GM21717 (cell line): ENCODE measurements at regions not wholly inside any gene's neighbourhood (a gene's known extent, or its start where the extent isn't known, plus 50 kb on each side); places are given as distances from the start of the nearest gene placed in this dataset.

Experiments used
- ATAC-seq: cut with Tn5 transposase; IDR thresholded peaks from one replicate; pipeline ENCODE4 v1.9.1; 2021; ENCODE audit warnings: mild to moderate bottlenecking, moderate library complexity; ENCODE audit not compliant: unreplicated experiment

DNA sequence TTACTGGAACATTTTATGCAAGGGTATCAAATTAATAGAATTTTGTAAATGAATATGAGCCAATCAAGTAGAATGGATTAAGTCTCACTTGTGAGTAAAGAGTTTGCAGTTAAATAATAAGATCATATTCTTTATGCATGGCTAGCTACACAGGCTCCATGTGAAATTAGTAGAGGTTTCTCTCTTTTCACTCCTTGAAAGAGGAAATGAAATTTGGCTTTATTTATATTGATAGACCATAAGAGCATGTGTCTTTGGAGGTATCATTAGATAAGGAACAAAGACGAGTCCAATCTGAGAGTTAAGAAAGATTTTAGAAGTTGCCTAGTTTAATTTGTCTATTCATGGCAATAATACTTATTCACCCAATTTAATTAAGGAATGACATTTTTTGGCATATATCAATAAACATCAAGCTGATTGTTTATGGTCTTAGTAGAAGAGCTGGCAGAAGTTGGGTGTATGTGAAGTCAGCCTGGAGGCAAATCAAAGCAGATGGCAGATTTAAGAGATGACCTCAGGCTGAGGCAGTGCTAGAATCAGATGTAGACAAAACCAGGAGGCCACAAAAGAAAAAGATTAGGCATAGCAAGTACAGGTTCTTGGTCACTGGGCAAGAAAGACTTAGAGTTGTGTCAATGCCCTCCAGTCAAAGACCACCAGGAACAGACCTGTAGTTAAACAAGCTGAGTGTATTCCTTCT is 406.5 kb upstream of the ARHGEF26 start:
- ATAC-seq, result no peak

DNA sequence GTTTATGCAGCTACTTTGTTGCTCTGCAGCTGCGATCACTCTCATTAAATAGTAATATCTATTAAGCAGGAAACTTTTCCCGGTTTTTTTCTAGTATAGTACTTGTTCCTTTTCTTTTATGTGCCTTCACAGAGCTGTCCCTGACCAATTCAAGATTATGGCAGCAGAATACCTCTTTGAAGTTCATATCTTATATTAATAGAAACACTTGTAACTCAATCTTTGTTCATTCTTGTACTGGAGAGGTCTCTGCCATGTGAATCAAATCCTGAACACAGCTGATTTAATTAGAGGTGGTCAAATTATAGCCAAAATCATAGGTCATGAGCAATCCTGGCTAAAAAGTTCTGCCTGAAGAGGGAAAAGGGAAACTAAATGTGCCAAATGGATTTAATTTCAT is 399.0 kb upstream of the ARHGEF26 start:
- no peak for ATAC-seq

DNA sequence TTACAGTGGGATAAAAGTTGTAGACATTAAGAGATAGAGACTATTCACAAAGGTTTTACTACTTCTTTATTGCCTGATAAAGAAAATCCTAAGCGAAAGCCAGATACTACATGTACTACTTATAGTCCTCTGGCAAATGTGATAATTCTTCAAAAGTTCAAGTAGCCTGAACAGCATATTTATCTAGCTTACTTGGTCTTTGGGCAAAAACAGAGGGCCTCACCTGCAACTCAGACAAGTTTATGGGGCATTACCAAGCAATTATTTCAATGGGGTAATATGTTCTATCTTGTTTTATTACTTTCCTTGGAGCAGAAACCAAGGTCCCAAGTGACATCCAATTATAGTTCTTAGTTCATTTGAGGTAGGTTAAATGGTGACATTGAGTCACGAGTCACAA is 390.1 kb upstream of the ARHGEF26 start:
- no peak for ATAC-seq

DNA sequence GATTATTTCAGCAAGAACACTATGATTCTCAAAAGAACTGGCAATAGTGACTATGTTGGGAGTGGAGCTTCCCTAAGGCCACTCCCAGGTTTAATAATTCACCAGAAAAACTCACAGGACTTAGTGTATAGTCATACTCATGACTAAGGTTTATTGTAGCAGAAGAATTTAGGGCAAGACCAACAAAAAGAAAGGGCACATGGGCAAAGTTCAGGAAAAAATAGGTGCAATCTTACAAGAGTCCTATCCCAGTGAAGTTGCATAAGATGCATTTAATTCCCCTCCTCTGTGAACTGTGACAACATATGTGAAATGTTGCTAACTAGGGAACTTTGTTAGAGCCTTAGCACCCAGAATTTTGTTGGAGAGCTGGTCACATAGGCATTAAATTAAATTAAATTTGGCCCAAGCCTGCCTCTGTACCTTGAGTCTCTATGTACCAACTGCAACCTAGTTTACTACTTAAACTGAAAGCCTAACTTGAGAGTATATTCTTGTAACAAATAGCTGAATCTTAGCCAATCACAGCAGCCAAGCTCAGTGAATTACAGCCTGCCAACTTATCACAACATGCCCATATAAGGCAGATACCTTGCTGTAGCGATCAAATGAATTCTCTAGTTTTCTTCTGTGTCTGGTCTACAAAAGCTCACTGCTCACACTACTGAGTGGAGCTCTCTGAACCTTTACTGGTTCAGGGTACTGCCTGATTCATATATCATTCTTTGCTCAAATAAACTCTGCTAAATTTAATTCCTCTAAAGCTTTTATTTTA is 386.2 kb upstream of the ARHGEF26 start:
- no peak for ATAC-seq

DNA sequence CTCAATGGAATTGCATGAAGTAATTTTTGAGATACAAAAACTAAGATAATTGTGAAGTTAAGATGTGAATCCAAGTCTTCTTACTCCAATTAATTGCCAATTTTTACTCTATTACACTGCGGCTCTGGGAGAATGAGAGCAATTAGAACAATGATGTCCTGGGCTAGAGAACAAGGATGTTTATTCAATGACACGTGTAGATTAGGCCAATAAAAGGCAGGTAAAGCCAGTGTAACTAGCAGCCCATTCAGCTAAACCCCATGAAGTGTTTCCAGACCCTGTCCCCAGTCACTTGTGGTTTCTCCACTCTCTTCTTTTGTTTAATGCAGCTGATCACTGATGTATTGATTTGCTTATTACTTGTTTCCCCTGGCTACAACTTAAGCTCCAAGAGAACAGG is 381.1 kb upstream of the ARHGEF26 start:
- no peak for ATAC-seq

DNA sequence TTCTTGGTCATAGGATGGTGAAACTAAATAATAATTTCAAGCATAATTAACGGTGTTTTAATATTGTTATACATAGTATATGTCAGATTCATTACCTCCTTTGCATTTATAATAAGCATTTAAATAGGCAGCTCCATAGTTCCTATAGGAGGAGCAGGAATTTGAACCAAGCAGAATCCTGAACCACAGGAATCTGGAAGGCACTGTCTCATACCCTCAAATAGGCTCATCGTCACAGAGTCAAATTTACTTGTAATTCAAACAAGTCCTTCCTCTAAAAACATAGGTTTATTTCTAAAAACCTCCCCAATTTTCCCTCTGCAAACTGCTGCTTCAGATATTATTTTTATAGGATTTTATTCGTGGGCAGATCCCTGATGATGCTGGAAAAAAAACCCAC is 376.3 kb upstream of the ARHGEF26 start:
- ATAC-seq, result no peak

DNA sequence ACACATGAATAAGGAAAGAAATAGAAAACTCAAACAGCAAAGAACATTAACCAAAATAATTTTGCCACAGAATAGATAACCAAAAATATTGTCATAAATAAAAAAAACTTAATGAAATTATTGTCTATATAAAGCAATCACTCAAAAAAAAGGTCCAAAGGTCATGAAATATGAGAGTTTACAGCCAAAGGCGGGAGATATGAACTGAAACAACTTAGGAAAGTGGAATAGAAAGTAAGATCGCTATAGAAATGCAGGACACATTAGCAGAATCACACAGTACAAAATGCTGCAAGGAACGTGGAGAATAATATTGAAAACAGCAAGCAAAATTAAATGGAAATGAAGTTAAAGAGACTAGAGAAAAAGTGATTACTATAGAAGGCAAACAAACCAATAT is 375.0 kb upstream of the ARHGEF26 start:
- no peak for ATAC-seq

DNA sequence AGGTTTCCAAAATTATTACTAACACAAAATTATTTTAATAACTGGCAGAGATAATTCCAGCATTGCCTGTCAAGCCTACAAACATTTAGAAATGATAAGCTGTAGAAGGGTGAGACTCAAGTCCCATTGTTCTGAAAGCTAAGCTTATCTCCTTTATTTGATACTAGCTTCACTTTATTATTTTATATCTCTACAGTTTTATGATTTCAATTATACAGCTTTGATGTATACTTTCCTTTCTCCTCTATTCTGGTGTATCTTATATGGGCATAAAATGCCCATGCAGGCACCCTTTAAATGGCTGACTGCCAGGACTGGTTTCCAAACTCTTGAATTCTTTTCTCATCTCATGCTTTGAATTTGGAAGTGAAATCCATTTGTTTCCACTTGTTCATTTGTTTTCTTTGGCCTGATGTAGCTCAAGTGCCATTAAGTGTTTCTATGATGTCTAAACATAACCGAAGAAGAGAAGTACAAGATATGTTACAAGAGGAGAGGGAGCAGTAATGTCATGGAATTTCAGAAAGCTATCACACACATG is 372.1 kb upstream of the ARHGEF26 start:
- ATAC-seq, result no peak

DNA sequence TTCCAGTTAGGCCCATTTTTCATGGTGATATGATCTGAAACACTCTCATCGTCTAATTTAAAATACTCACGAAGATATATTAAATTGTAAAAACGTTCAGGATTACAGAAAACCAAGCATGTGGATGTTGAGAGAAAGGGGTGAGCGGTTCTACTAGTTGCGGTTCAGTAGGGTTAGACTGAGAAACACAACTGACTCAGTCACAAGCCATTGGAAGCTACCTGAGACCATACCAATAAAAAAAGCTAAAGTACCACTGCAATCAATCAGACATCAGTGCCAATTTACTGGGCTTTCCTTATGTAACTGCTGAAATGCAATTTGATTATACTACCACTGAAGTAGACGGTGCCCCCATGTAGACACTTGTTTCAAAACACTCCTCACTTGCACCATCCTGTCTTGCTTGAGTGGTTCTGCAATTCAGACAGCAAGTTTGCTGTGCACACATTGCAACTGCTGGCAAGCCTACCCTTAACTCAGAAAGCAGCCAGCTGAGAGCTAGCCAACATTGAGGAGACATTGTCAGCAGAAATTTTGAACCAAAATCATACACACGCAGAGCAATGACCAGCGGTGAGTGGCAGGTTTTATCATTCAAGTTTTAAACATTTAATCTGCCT is 368.7 kb upstream of the ARHGEF26 start:
- ATAC-seq, result no peak

DNA sequence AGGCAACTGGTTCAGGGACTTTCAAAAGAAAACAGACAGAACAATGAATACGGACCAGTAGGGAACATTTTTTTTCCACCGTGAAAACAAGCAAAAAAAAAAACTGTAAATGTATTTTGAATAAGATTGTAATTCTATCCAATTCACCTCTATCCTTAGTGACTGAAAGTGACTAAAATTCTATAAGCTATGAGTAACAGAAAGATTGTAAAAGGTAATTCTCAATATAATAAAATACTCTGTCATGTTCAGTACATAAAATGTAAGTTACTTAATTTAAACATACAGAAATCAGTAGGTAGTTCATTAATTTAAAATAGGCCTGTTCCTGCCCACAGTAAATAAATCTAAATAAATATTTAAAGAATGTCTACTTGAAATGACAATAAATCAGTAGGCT is 368.2 kb upstream of the ARHGEF26 start:
- ATAC-seq, result no peak

DNA sequence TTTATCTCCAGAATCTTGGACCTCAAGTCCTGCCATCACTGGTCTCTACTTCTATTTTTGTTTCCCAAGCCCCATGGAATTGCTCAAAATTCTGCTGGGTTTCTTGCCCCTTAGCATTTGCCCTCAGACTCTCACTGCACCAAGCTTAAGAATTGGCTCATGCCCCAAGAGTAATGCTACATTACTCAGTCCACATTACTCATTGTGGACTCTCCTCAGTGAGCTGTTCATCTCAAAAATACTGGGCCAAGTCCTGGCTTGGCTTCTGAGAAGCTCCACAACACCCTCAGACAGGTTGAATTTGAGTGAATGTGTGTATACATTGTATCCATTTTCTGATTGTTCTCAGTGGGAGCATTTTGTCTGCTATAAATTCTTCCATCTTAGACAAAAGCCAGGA is 364.4 kb upstream of the ARHGEF26 start:
- no peak for ATAC-seq

DNA sequence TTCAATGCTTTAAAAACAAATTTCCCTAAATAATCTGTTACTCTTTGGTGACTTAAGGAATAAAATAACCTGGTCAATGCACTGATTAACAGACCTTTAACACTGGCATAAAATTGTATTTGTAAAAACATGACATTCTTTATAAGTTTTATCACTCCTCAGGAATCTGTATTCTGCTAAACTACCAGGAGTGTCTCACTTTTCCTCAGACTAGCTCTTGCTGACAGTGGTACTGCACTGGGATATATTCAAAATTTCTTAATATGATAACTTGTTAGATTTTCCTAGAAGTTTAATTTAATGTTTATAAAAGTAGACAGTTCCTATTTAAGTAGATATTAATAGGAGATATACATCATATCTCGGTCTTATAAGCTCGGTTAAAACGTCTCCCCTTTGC is 363.4 kb upstream of the ARHGEF26 start:
- ATAC-seq, result no peak

DNA sequence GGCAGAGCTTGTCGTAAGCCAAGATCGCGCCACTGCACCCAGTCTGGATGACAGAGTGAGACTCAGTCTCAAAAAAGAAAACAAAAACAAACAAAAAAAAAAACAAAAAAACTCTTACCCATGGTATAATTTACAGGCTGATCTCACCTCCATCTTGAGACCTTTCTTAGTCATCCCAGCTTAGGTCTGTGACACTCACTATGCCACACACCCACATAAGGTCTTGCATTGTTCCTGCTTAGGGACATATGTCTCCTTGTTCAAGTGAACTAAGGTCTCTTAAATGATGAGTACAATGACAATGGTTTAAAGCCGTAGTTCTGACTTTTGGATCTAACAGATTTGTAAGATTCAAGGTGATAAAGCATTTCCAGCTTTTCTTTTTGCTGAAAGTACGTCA is 360.2 kb upstream of the ARHGEF26 start:
- no peak for ATAC-seq

DNA sequence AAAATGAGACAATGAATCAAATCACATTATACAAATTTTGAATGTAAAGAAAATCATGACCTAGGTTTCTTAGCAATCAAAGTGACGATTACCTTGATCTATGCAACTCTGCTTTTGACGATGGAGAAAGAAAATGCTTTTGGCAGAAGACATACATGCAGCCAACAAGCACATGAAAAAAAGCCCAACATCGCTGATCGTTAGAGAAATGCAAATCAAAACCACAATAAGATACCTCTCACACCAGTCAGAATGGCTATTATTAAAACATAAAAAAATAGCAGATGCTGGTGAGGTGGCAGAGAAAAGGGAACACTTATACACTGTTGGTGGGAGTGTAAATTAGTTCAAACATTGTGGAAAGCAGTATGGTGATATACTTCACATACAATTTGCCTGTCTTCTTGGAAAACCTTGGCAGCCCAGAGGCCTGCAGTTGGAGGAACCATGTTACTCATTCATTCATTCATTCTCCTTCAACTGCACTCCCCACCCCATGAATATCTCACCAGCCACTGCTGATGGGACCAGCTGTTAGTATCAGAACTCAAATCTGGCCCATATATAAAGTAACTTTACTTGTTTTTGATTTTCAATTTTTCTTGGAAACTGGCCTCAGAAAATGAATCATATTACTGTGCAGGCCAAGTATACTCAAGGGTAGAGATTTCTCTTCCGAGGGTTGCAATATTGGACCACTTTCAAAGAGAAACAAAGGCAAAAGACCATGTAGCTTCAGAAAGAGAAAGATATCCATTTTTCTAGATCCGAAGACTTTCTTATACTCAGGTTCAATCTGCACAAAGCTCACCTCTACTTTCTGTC is 358.6 kb upstream of the ARHGEF26 start:
- ATAC-seq, result no peak

DNA sequence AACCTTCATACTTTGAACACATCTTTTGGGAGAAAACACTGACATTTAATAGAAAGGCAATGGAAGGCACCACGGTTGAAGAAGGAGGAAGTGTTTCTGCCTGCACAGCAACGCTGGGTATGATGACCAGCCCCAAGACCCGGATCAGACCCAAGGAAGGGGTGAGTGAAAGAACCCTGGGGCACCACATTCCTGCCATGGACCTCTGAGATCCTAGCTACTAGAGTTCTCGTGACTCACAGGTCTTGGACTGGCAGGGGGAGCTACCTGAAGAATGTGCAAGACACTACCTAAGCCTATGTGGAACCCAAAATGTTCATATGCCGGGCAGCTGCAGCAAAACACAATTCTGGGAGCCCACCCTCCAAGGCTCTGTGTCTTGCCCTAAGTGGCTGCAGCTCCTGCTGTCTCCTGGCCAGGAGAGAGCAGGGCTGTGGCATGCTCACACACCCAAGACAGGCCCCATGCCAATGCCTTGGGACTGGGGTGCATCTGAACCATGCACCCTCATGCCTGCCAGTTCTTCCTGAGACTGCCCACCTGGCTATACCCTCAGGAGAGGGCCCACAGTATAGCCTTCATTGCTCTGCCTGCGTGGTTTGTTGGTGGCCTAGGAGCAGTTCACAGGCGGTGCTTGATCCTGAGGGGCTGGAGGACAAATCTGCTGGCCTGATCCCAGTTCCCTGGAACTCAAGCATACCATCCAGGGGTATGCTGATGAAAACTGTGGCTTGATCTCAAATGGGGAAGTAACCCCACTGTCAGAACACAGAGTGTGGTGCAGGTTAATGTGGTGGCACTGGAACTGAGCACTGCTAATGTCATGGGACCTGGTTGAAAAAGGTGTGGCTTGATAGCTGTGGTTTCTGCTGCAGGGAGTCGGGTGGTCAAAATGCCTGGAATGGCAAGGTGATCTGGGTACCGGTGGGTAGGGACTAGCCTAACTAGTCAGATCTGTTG is 353.3 kb upstream of the ARHGEF26 start:
- no peak for ATAC-seq

DNA sequence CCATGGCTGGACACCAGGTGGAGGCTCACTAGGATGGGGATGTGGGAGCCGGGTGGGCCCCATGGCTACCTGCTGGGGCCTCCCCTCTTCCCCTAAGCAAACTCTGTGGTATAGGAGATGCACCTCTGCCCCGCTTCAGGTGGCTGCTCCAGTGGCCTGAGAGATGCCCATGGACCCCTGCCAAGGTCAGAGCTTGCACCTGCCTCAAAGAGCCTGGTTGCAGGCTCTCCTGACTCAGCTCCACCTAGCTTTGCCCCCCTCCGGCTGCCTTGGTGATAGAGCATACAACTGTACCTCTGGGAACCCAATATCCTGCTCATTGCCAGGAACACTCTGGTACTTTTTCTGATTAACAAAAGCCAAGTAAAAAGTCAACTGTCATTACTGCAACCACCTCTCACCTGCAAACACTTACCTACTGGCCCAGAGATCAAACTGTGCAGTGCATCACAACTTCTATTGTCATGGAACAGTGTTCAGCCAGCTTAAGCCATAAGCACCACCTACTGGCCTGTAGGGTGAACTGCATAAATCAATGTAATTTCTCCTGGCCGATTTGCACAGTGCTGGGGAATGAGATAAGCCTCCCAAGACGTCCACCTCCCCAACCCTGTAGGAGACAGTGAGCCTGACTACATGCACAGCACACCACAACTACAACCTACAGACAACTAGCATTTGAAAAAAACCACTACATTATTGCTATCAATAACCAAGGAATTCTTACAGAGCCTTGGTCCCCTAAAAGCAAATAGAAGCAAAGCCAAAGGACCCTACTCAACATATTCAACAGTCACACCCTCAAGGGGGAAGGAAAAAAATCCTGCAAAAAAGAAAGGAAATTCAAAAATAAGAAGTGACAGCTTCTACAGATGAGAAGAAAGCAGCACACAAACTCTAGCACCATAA is 352.4 kb upstream of the ARHGEF26 start:
- ATAC-seq, result peak; percentile 97

DNA sequence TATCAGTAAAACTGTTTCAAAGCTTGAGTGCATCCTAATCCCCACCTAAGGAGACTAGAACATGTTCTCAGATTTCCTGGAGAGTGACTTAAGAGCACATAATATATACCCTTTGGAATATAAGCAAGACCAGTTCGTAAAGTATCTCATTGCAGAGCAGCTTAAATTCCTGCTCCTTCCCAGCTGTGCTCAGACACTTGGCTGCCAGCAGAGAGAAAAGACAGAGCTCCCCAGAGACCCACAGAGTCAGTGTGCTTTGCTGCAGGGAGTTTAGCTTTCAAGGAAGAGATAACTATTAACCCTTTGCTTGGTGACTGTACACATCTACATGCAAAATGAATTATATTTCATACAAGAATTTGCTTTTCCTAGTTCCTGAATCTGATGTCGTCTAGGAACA is 338.1 kb upstream of the ARHGEF26 start:
- ATAC-seq, result no peak

DNA sequence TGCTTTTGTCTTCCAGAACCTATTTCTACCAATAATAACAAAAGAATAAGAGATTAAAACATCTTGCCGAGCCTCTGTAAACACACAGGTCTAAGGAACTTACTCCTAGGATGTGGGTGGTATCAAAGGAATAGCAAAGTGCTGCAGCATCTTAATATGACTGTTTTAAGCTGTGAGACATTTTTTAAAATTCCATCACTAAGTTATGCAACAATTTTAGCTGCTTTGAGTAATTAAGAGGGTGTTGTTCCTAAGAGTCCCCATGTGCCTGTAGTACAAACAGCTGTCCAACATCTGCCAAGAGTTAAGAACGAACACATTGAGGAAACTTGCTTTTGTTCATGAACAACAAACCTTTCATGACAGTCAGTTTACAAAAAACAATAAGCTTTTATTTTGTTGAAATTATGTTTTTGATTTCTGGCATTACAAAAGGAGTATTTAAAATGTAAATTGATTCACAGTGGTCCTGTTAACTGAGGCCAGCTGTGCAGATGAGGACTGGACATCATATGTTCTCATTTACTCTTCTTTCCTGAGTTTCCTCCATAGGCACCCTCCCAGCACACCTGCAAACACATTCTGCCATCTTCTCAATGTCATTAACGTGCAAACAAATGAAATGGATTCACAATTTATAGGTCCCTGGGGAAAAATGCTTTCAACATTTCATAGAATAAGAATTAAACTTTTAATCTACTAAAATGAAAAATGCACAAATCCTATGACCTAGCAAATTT is 337.3 kb upstream of the ARHGEF26 start:
- ATAC-seq, result no peak
